HG03159 (cell line): ENCODE measurements at regions not wholly inside any gene's neighbourhood (a gene's known extent, or its start where the extent isn't known, plus 50 kb on each side); places are given as distances from the start of the nearest gene placed in this dataset.
"Not testable (repeated sequence)": the region's sequence is repeated elsewhere in the genome, so short reads cannot be mapped to it uniquely, and the experiment has no call there.

Source experiments
- ATAC-seq: cut with Tn5 transposase; IDR thresholded peaks from one replicate; pipeline ENCODE4 v1.9.1; 2021; ENCODE audit warnings: mild to moderate bottlenecking, moderate library complexity; ENCODE audit not compliant: unreplicated experiment

GRCh38 chr7:94100723-94101345, 96.7 kb upstream of the BET1 start:
- no peak for ATAC-seq

- no peak for ATAC-seq
Measured at GRCh38 chr7:94104301-94104700, 100.1 kb upstream of the BET1 start.

- no peak for ATAC-seq
Measured at GRCh38 chr7:94109556-94109955, 105.4 kb upstream of the BET1 start.

GRCh38 chr7:94111009-94111408, 106.9 kb upstream of the BET1 start:
- ATAC-seq, result no peak

- no peak for ATAC-seq
Measured at GRCh38 chr7:94115316-94115715, 111.2 kb upstream of the BET1 start.

GRCh38 chr7:94123136-94123535, 119.0 kb upstream of the BET1 start:
- ATAC-seq, result no peak

- no peak for ATAC-seq
Measured at GRCh38 chr7:94127026-94127425, 122.9 kb upstream of the BET1 start.

GRCh38 chr7:94128072-94128471, 123.9 kb upstream of the BET1 start:
- no peak for ATAC-seq

- ATAC-seq, result no peak
Measured at GRCh38 chr7:94129443-94130140, 125.4 kb upstream of the BET1 start.

- ATAC-seq, result no peak
Measured at GRCh38 chr7:94130716-94131115, 126.6 kb upstream of the BET1 start.

GRCh38 chr7:94133460-94133859, 129.3 kb upstream of the BET1 start:
- no peak for ATAC-seq

- no peak for ATAC-seq
Measured at GRCh38 chr7:94135180-94135579, 131.0 kb upstream of the BET1 start.

- ATAC-seq, result no peak
Measured at GRCh38 chr7:94142281-94142680, 138.1 kb upstream of the BET1 start.

- no peak for ATAC-seq
Measured at GRCh38 chr7:94145602-94146001, 141.4 kb upstream of the BET1 start.

- no peak for ATAC-seq
Measured at GRCh38 chr7:94146408-94146807, 142.3 kb upstream of the BET1 start.

- ATAC-seq, result no peak
Measured at GRCh38 chr7:94149789-94150545, 145.8 kb upstream of the BET1 start.

GRCh38 chr7:94154182-94154581, 150.0 kb upstream of the BET1 start:
- ATAC-seq, result no peak

GRCh38 chr7:94154858-94155257, 150.7 kb upstream of the BET1 start:
- ATAC-seq, result no peak

GRCh38 chr7:94157659-94158306, 153.6 kb upstream of the BET1 start:
- ATAC-seq, result not testable (repeated sequence)

- peak; percentile 97 for ATAC-seq
Measured at GRCh38 chr7:94160719-94161435, 156.7 kb upstream of the BET1 start.

GRCh38 chr7:94161476-94161875, 157.3 kb upstream of the BET1 start:
- ATAC-seq, result no peak
